Endodermal cell (in vitro differentiated cells): ENCODE measurements at regions not wholly inside any gene's neighbourhood (a gene's known extent, or its start where the extent isn't known, plus 50 kb on each side); places are given as distances from the start of the nearest gene placed in this dataset.

ENCODE experiments used
- DNase-seq: peaks from one replicate; pipeline ENCODE4 v3.0.0-alpha.2; 2017
- H3K27ac ChIP-seq: 2 replicates; pipeline ENCODE4 v1.5.1; 2013; ENCODE audit warnings: mild to moderate bottlenecking, low read depth, low read length, moderate library complexity
- H3K27me3 ChIP-seq: 2 replicates; pipeline ENCODE4 v1.6.1; 2013; ENCODE audit warnings: mild to moderate bottlenecking, low read length, moderate library complexity; ENCODE audit not compliant: insufficient read depth, control insufficient read depth, poor library complexity, severe bottlenecking
- H3K36me3 ChIP-seq: 2 replicates; pipeline ENCODE4 v1.7.0; 2013; ENCODE audit warnings: mild to moderate bottlenecking, low read length, moderate library complexity; ENCODE audit not compliant: control insufficient read depth, insufficient read depth
- H3K4me1 ChIP-seq: one replicate; pipeline ENCODE4 v1.7.0; 2013; ENCODE audit warnings: low read length; ENCODE audit not compliant: control insufficient read depth, insufficient read depth
- H3K4me3 ChIP-seq: 2 replicates; pipeline ENCODE4 v1.5.1; 2013; ENCODE audit warnings: mild to moderate bottlenecking, low read length, moderate library complexity
- H3K9ac ChIP-seq: 2 replicates; pipeline ENCODE4 v1.6.1; 2013; ENCODE audit warnings: mild to moderate bottlenecking, low read length, moderate library complexity; ENCODE audit not compliant: poor library complexity, severe bottlenecking; ENCODE audit errors: extremely low read depth
- H3K9me3 ChIP-seq: 2 replicates; pipeline ENCODE4 v1.6.1; 2013; ENCODE audit warnings: mild to moderate bottlenecking, low read length, moderate library complexity; ENCODE audit not compliant: control insufficient read depth
- H3K27ac Mint-ChIP-seq: 2 replicates; pipeline ENCODE4 v1.8.0; 2020; ENCODE audit warnings: mixed read lengths
- H3K27me3 Mint-ChIP-seq: 2 replicates; pipeline ENCODE4 v1.8.0; 2021; ENCODE audit warnings: mild to moderate bottlenecking, mixed read lengths; ENCODE audit not compliant: insufficient read depth
- H3K36me3 Mint-ChIP-seq: 2 replicates; pipeline ENCODE4 v1.8.0; 2020; ENCODE audit warnings: low read depth, mixed read lengths
- H3K4me1 Mint-ChIP-seq: 2 replicates; pipeline ENCODE4 v1.8.0; 2020; ENCODE audit warnings: mixed read lengths
- H3K4me3 Mint-ChIP-seq: 2 replicates; pipeline ENCODE4 v1.8.0; 2020; ENCODE audit warnings: mild to moderate bottlenecking, moderate library complexity, mixed read lengths
- H3K9me3 Mint-ChIP-seq: 2 replicates; pipeline ENCODE4 v1.8.0; 2020; ENCODE audit warnings: mild to moderate bottlenecking, mixed read lengths
- CTCF ChIP-seq: fragments of 200-600 bp; sonication (generic); conservative IDR thresholded peaks from 2 replicates; pipeline ENCODE4 v1.5.0; 2021; ENCODE audit warnings: antibody characterized with exemption, mild to moderate bottlenecking
- WGBS, 2 experiments: methylation state at CpG; one replicate each; pipeline versions ENCODE4 v1.1.5 to v1.1.7; 2013; ENCODE audit warnings: missing lambda C conversion rate in 2 of 2, mixed read lengths in 1 of 2; ENCODE audit not compliant: insufficient coverage in 1 of 2, insufficient read length in 1 of 2; 5-methylcytosine and 5-hydroxymethylcytosine counted together

GRCh38 chr4:160969925-160970324 is 1193.9 kb downstream of the FSTL5 start:
- no peaks in the 10 kb centered on the region for H3K4me1 Mint-ChIP-seq
- no peak for DNase-seq
- H3K27me3 Mint-ChIP-seq, result no peaks in the 10 kb centered on the region
- no peak overlapping the region for H3K27ac Mint-ChIP-seq
- Histone ChIP-seq H3K9me3 (no peaks in the 10 kb centered on the region), H3K9ac (no peak overlapping the region), H3K36me3 (no peaks in the 10 kb centered on the region), H3K27ac (no peak overlapping the region), H3K4me1 (no peaks in the 10 kb centered on the region), H3K4me3 (no peak overlapping the region), H3K27me3 (no peaks in the 10 kb centered on the region)
- no peaks in the 10 kb centered on the region for H3K36me3 Mint-ChIP-seq
- H3K9me3 Mint-ChIP-seq, result no peaks in the 10 kb centered on the region
- 64% methylated on average over 1 of the region's 1 CpG; no CpG with 5 or more reads in 1 of the 2 experiments for WGBS, 2 experiments
- TF ChIP-seq CTCF, result no peak
- H3K4me3 Mint-ChIP-seq, result no peak overlapping the region

GRCh38 chr4:160980091-160980490 is 1183.7 kb downstream of the FSTL5 start:
- Histone ChIP-seq H3K4me1 (no peaks in the 10 kb centered on the region), H3K9ac (no peak overlapping the region), H3K36me3 (no peaks in the 10 kb centered on the region), H3K27me3 (no peaks in the 10 kb centered on the region), H3K27ac (no peak overlapping the region), H3K9me3 (no peaks in the 10 kb centered on the region), H3K4me3 (no peak overlapping the region)
- Mint-ChIP-seq H3K27me3 (no peaks in the 10 kb centered on the region), H3K36me3 (no peaks in the 10 kb centered on the region), H3K4me1 (peaks cover 8% of the 10 kb centered on the region), H3K9me3 (no peaks in the 10 kb centered on the region), H3K4me3 (no peak overlapping the region), H3K27ac (no peak overlapping the region)
- 93% methylated on average over 3 of the region's 3 CpGs; no CpG with 5 or more reads in 1 of the 2 experiments for WGBS, 2 experiments
- no peak for DNase-seq
- TF ChIP-seq CTCF, result no peak

GRCh38 chr4:160981083-160981482 is 1182.7 kb downstream of the FSTL5 start:
- no peaks in the 10 kb centered on the region for H3K9me3 Mint-ChIP-seq
- H3K36me3 Mint-ChIP-seq, result no peaks in the 10 kb centered on the region
- no peak overlapping the region for H3K27ac Mint-ChIP-seq
- DNase-seq, result no peak
- no peak overlapping the region for H3K4me3 Mint-ChIP-seq
- Histone ChIP-seq H3K4me1 (no peaks in the 10 kb centered on the region), H3K4me3 (no peak overlapping the region), H3K36me3 (no peaks in the 10 kb centered on the region), H3K9ac (no peak overlapping the region), H3K27ac (no peak overlapping the region), H3K27me3 (no peaks in the 10 kb centered on the region), H3K9me3 (no peaks in the 10 kb centered on the region)
- H3K27me3 Mint-ChIP-seq, result no peaks in the 10 kb centered on the region
- TF ChIP-seq CTCF, result peak; percentile 51
- WGBS, 2 experiments, result 93 to 95% methylated on average over 2 of the region's 2 CpGs
- H3K4me1 Mint-ChIP-seq, result peaks cover 8% of the 10 kb centered on the region
